ENCODE measurements at regions not wholly inside any gene's neighbourhood (a gene's known extent, or its start where the extent isn't known, plus 50 kb on each side); places are given as distances from the start of the nearest gene placed in this dataset.

DNA sequence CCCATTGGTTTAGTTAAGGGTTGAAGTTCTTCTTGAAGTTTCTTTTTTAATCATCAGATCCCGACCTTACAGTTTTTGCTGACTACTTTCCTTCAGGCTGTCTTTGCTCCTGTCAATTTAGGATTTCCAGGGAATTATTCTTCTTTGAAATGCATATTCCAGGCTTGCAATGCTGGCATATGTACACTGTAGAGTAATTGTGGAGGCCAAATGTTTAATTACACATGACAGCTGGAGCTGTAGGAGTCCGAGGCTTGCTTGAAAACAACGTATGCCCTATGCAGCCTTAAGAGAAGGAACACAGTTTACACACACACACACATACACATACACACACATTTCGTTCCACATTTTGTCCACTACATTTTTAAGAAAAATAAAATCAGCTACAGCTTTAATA, 602.3 kb downstream of the TMEM182 start:
- DNase-seq, result no peak
- H3K56ac ChIP-seq (ENCODE audit: insufficient read length, low read depth, low read length), result no peak overlapping the region
- Mint-ChIP-seq H3K4me1 (peaks cover 3 to 9% of the 10 kb centered on the region in 2 experiments; a peak in 3 of 4 replicates), H3K27ac (no peak overlapping the region), H3K9me3 (peaks cover 3 to 5% of the 10 kb centered on the region in 2 experiments; a peak in 2 of 5 replicates), H3K36me3 (ENCODE audit: insufficient read depth in 1 of 3, low read depth in 3 of 3) (peaks cover 0 to 8% (median 5%) of the 10 kb centered on the region in 3 experiments; a peak in 4 of 7 replicates), H3K27me3 (ENCODE audit: low read depth) (no peaks in the 10 kb centered on the region), H3K4me3 (no peak overlapping the region)
- H3K23ac ChIP-seq (ENCODE audit: insufficient read length, low read depth, low read length), result no peak overlapping the region
- no peaks in the 10 kb centered on the region for H4K20me1 ChIP-seq (ENCODE audit: control insufficient read depth, insufficient read depth, insufficient read length)
- no peaks in the 10 kb centered on the region for H3K79me2 ChIP-seq (ENCODE audit: insufficient read depth, low read length)
- no peak overlapping the region for H4K8ac ChIP-seq (replicated peaks; ENCODE audit: insufficient read length, low read depth, low read length)
- no CpG with 5 or more reads among the region's 4 CpGs for WGBS (ENCODE audit: extremely low coverage, insufficient read length, low lambda C conversion rate)
- H4K5ac ChIP-seq (ENCODE audit: insufficient read length, low read depth, low read length), result no peak overlapping the region
- no peak overlapping the region for H2BK5ac ChIP-seq (ENCODE audit: insufficient read length, low read length)
- H2AFZ ChIP-seq (ENCODE audit: low read length), result no peak overlapping the region
- H3K14ac ChIP-seq (ENCODE audit: insufficient read depth, low read length), result no peak overlapping the region
- no peak overlapping the region for H2BK15ac ChIP-seq (ENCODE audit: low read depth, low read length)
- no peaks in the 10 kb centered on the region; the same call in 1 of the 2 replicates for H3K4me1 ChIP-seq (ENCODE audit: insufficient read depth, low read length)
- H4K91ac ChIP-seq (ENCODE audit: insufficient read length, low read depth, low read length), result no peak overlapping the region
- H2BK120ac ChIP-seq (ENCODE audit: low read depth, low read length, poor library complexity, severe bottlenecking), result no peak overlapping the region
- H2BK12ac ChIP-seq (ENCODE audit: insufficient read length, low read depth, low read length), result no peak overlapping the region
- no peak overlapping the region for H2BK20ac ChIP-seq (ENCODE audit: low read depth, low read length, poor library complexity, severe bottlenecking)
- H3K9ac ChIP-seq (ENCODE audit: extremely low read depth, insufficient read length, low read length), result no peak overlapping the region
- no peak overlapping the region for H3K4ac ChIP-seq (ENCODE audit: low read depth, low read length)
- no peaks in the 10 kb centered on the region for H3K9me3 ChIP-seq (ENCODE audit: control insufficient read depth, low read depth, low read length)
- H3T11ph ChIP-seq (ENCODE audit: low read length), result no peak overlapping the region
- H3K27me3 ChIP-seq (ENCODE audit: insufficient read depth, low read length), result no peaks in the 10 kb centered on the region
- no peaks in the 10 kb centered on the region for H3K79me1 ChIP-seq (ENCODE audit: insufficient read depth, low read depth, low read length, poor library complexity, severe bottlenecking)
- H2AK5ac ChIP-seq (ENCODE audit: insufficient read length, low read length), result no peak overlapping the region
- no peak overlapping the region for H3K27ac ChIP-seq (ENCODE audit: insufficient read length, low read depth, low read length)
- H3K23me2 ChIP-seq (ENCODE audit: insufficient read length, low read depth, low read length, poor library complexity, severe bottlenecking), result no peaks in the 10 kb centered on the region
- TF ChIP-seq, protein P1, sequence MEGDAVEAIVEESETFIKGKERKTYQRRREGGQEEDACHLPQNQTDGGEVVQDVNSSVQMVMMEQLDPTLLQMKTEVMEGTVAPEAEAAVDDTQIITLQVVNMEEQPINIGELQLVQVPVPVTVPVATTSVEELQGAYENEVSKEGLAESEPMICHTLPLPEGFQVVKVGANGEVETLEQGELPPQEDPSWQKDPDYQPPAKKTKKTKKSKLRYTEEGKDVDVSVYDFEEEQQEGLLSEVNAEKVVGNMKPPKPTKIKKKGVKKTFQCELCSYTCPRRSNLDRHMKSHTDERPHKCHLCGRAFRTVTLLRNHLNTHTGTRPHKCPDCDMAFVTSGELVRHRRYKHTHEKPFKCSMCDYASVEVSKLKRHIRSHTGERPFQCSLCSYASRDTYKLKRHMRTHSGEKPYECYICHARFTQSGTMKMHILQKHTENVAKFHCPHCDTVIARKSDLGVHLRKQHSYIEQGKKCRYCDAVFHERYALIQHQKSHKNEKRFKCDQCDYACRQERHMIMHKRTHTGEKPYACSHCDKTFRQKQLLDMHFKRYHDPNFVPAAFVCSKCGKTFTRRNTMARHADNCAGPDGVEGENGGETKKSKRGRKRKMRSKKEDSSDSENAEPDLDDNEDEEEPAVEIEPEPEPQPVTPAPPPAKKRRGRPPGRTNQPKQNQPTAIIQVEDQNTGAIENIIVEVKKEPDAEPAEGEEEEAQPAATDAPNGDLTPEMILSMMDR (conservative IDR thresholded peaks at IDR 0.05), result no peak
- no peak overlapping the region for H3K18ac ChIP-seq (ENCODE audit: insufficient read length, low read depth, low read length)
- no peak overlapping the region for H3K4me2 ChIP-seq (ENCODE audit: insufficient read depth, insufficient read length, low read length)
